ENCODE measurements at regions not wholly inside any gene's neighbourhood (a gene's known extent, or its start where the extent isn't known, plus 50 kb on each side); places are given as distances from the start of the nearest gene placed in this dataset.

GRCh38 chr15:98178861-98179260 lies 218.4 kb downstream of the ARRDC4 start:
- Mint-ChIP-seq H3K4me1 (ENCODE audit: unreplicated experiment) (peaks cover 11% of the 10 kb centered on the region), H3K36me3 (no peaks in the 10 kb centered on the region), H3K9me3 (no peaks in the 10 kb centered on the region), H3K27me3 (peaks cover 54% of the 10 kb centered on the region), H3K27ac (no peak overlapping the region), H3K4me3 (no peak overlapping the region)
- DNase-seq (ENCODE audit: extremely low spot score, unreplicated experiment): no peak
- TF ChIP-seq, protein P1, sequence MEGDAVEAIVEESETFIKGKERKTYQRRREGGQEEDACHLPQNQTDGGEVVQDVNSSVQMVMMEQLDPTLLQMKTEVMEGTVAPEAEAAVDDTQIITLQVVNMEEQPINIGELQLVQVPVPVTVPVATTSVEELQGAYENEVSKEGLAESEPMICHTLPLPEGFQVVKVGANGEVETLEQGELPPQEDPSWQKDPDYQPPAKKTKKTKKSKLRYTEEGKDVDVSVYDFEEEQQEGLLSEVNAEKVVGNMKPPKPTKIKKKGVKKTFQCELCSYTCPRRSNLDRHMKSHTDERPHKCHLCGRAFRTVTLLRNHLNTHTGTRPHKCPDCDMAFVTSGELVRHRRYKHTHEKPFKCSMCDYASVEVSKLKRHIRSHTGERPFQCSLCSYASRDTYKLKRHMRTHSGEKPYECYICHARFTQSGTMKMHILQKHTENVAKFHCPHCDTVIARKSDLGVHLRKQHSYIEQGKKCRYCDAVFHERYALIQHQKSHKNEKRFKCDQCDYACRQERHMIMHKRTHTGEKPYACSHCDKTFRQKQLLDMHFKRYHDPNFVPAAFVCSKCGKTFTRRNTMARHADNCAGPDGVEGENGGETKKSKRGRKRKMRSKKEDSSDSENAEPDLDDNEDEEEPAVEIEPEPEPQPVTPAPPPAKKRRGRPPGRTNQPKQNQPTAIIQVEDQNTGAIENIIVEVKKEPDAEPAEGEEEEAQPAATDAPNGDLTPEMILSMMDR (conservative IDR thresholded peaks at IDR 0.05): no peak

- no peak overlapping the region for H3K4me3 Mint-ChIP-seq
- no peak for DNase-seq (ENCODE audit: extremely low spot score, unreplicated experiment)
- H3K9me3 Mint-ChIP-seq: no peaks in the 10 kb centered on the region
- peaks cover 19% of the 10 kb centered on the region for H3K27me3 Mint-ChIP-seq
- no peak overlapping the region for H3K27ac Mint-ChIP-seq
- TF ChIP-seq, protein P1 (conservative IDR thresholded peaks at IDR 0.05): no peak
- H3K36me3 Mint-ChIP-seq: no peaks in the 10 kb centered on the region
- no peaks in the 10 kb centered on the region for H3K4me1 Mint-ChIP-seq (ENCODE audit: unreplicated experiment)
These were observed 227.0 kb downstream of the ARRDC4 start for GRCh38 chr15:98187549-98187948.

DNA sequence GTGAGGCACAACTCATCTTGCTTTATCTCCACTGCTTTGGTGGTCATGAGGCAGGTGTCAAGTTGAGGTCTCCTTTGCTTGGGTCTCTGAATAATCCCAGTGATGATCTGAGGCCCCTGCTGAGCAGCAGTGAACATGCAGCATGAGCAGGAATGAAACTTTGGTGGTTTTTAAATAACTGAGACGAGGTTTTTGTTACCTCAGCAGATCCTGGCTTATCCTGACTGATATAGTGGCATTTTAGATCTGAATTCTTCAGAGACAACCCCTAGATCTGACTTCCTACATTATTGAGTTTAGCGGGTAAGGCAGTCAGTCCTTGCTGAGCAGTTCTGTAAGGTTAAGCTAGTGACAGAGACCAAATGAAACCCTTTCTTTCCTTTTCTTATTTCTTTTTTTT lies 230.4 kb downstream of the ARRDC4 start:
- peaks cover 29% of the 10 kb centered on the region for H3K27me3 Mint-ChIP-seq
- H3K4me1 Mint-ChIP-seq (ENCODE audit: unreplicated experiment): no peaks in the 10 kb centered on the region
- H3K9me3 Mint-ChIP-seq: no peaks in the 10 kb centered on the region
- H3K36me3 Mint-ChIP-seq: no peaks in the 10 kb centered on the region
- no peak overlapping the region for H3K4me3 Mint-ChIP-seq
- H3K27ac Mint-ChIP-seq: no peak overlapping the region
- no peak for DNase-seq (ENCODE audit: extremely low spot score, unreplicated experiment)
- TF ChIP-seq, protein P1 (conservative IDR thresholded peaks at IDR 0.05): no peak

- TF ChIP-seq, protein P1 (conservative IDR thresholded peaks at IDR 0.05): no peak
- Mint-ChIP-seq H3K27me3 (peaks cover 41% of the 10 kb centered on the region), H3K9me3 (no peaks in the 10 kb centered on the region), H3K4me3 (no peak overlapping the region), H3K27ac (no peak overlapping the region), H3K4me1 (ENCODE audit: unreplicated experiment) (no peaks in the 10 kb centered on the region), H3K36me3 (no peaks in the 10 kb centered on the region)
- DNase-seq (ENCODE audit: extremely low spot score, unreplicated experiment): no peak
These were observed 235.3 kb downstream of the ARRDC4 start for GRCh38 chr15:98195796-98196195.

GRCh38 chr15:98196371-98196770 lies 235.9 kb downstream of the ARRDC4 start:
- no peaks in the 10 kb centered on the region for H3K36me3 Mint-ChIP-seq
- no peak overlapping the region for H3K4me3 Mint-ChIP-seq
- DNase-seq (ENCODE audit: extremely low spot score, unreplicated experiment): no peak
- TF ChIP-seq, protein P1 (conservative IDR thresholded peaks at IDR 0.05): no peak
- peaks cover 42% of the 10 kb centered on the region for H3K27me3 Mint-ChIP-seq
- no peaks in the 10 kb centered on the region for H3K4me1 Mint-ChIP-seq (ENCODE audit: unreplicated experiment)
- H3K9me3 Mint-ChIP-seq: no peaks in the 10 kb centered on the region
- no peak overlapping the region for H3K27ac Mint-ChIP-seq

DNA sequence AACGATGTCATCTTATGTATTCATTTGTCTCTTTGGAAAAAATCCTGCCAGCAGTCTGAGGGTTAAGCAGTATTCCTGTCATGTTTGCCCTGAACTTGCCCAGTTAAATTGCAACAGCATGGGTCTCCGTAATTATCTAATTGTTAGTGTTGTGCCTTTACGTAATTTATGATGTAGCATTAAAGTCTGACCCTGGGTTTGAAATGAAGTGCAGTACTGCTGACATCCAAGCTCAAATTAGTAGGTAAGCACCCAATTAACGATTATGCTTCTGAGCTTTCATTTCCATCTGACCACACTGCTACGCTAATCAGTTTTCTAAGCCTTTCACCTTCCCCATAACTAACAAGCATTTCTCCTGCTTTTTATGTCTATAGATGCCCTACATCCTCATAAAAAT lies 241.8 kb downstream of the ARRDC4 start:
- TF ChIP-seq, protein P1 (conservative IDR thresholded peaks at IDR 0.05): no peak
- H3K27ac Mint-ChIP-seq: no peak overlapping the region
- peaks cover 5% of the 10 kb centered on the region for H3K4me1 Mint-ChIP-seq (ENCODE audit: unreplicated experiment)
- H3K4me3 Mint-ChIP-seq: no peak overlapping the region
- peaks cover 44% of the 10 kb centered on the region for H3K27me3 Mint-ChIP-seq
- DNase-seq (ENCODE audit: extremely low spot score, unreplicated experiment): no peak
- no peaks in the 10 kb centered on the region for H3K36me3 Mint-ChIP-seq
- no peaks in the 10 kb centered on the region for H3K9me3 Mint-ChIP-seq
